HG03039 (cell line): ENCODE measurements at regions not wholly inside any gene's neighbourhood (a gene's known extent, or its start where the extent isn't known, plus 50 kb on each side); places are given as distances from the start of the nearest gene placed in this dataset.

Source experiments
- ATAC-seq: cut with Tn5 transposase; IDR thresholded peaks from one replicate; pipeline ENCODE4 v1.9.1; 2021; ENCODE audit warnings: mild to moderate bottlenecking, moderate library complexity; ENCODE audit not compliant: unreplicated experiment

DNA sequence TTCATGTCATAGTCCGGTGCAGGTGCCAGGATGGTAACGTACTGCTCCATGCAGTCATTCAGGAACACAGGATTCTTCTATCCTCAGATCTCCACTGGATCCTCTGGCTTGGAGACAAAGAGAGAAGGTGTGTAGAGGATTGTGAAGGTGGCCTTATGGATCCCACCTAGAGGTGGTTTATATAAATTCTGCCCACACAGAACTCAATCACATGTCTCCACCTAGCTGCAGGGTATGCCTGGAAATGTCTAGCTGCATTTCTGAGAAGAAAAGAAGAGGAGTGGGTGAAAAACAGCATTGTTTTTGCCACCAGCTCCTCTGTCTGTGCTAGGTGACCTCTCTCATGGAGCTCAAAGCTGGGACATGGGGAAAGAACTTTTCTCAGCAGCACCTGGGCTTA, 478.7 kb downstream of the PDCD6IP start:
- ATAC-seq, result no peak

DNA sequence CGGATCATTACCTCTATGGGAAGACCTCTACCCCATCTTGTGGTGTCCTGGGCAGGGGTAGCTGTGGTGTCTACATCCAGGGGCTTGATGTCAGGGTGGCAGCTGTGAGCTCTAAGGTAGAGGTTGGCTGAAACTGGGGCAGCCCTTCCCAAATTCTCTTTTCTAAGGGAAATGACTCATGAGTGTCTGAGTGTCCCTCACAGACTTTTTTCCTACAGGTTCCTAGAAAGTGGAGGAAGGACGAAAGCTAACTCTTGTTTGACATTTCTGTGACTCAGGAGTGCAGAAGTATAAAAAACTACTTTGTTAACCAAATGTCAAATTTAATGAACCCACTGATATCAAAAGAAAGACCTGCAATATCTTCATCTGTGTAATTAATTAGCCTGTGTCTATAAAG, 481.5 kb downstream of the PDCD6IP start:
- ATAC-seq, result no peak

DNA sequence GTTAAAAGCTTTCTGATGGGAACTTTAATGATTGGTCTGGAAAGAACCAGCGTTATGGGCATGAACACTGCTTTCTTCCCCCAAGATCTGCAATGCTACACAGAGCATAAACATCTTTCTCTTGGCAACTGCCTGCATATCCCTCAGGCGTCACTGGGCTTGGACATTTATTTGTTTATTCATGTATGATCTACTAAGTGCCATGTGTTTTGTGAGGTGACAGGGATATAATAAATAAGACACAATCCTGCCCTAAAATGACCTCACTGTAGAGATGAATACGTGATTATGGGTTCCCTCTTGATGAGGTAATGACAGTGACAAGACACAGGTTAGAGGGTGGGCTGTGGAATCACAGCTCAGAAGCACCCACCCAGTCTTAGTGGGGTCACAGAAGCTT, 485.3 kb downstream of the PDCD6IP start:
- ATAC-seq, result no peak

DNA sequence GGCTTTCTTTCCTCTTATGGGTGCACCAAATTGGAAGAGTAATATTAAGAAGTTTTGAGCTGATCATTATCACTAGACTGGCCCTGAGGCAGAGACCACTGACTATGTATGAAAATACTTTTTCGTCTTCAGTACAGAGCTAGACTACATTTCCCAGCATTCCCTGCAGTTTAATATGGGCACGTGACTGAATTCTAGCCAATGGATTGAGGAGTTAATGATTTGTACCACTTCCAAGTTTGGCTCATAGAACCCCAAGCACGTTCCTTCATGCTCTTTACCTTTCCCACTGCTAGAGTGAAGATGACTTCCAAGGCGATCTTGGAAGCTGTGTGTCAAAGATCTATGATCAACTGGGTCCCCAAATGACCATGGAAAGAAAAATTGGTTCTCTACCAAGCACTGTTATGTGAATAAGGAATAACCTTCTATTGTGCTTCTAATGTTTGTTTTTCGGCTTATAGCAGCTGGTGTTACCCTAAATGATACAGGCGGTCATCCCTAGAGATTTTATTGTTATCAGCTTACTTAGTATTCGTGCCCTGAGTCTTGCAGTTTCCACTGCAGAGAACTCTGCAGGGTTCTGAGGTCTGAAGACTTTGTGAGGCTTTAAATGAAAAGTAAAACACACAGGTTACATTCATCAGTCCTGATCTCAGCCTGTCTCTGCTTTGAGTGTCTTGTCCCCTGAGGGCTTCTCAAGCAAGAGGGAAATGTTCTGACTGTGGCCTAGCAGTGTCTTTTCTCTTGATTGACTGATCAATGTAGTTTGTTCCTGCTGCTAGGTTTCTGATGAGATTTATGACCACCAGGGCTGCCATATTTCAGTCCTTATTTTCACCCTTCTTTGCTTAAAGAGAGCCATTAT, 486.8 kb downstream of the PDCD6IP start:
- no peak for ATAC-seq

DNA sequence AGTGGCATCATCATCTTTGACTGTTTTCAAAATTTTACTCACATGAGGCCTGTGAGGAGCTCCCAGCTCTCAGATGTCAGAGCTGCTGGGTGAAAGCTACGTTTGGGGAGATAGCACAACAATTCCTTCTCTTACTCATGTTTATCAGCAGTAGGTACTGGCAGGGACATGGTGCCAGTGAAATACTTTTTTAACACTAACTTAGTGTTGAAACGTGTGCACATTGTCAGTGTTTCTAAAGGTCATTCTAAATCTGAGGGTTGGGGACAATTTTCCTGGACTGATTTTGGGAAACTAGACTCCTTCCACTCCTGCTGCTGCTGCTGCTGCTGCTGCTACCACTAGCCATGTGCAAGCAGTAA, 487.4 kb downstream of the PDCD6IP start:
- ATAC-seq, result no peak

DNA sequence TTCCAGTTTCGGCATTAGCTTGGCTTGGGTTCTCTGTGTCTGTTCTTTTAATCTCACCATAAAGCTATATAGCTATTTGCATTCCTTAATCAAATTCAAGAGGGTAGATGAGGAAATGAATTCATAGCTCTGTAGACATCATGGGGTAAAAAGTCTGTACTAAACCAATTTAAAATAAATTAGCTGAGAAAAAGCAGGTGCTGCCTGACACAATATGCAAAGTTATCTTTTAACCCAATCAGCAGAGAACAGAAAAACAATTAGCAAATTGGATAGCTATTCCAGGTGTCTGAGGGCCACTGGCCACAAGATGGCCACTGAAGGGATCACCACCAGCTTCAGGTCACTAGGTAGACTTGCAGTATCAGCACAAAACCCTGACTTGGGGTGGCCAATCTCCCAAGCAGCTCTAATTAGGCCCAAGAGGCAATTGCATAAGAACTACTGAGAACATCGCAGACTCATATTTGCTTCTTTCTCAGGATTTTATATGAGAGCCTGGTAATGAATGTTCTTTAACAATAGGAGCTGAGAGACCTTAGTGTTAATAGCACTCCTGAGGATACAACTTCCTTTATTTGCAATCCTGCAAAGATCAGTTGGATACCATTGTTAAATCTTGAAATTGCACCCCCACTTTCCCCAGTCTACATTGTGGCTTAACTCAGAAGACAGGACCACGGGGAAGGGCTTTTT, 494.3 kb downstream of the PDCD6IP start:
- ATAC-seq, result no peak

DNA sequence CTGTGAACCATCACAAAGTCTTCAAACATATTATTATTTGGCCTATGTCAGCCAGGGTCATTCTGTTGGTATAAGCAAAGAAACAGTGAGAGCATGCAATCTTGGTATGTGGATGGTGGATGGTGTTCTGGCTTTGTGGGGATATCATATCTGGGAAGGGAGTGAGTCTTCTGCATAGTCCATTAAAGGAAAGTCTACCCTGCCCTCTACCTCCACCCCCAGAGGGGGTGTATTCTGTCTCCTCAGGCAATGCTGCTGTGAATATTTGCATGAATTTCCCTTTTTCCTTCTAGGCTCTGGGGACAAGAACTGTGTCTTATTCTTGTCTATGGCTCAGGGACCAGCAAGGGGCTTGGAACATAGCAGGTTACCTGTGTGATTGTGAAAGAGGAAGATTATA, 495.8 kb downstream of the PDCD6IP start:
- no peak for ATAC-seq

DNA sequence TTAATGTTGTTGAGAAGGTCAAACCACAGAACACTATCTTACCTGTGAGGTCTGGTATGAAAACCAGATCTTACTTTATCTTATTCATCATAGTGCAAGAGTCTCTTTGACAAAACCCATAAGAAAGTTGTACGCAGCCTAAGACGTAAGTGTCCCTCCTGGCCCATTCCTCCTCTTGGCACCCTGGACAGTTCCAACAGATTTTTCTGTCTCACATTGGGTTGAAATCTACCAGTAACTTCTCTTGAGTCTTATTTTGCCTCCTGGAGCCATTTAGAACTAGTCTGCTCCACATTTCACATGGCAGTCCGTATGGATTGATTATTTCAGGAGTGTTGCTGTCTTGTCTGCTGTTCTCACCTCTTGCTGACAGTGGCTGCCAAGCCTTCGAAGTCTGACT, 498.4 kb downstream of the PDCD6IP start:
- ATAC-seq, result no peak

DNA sequence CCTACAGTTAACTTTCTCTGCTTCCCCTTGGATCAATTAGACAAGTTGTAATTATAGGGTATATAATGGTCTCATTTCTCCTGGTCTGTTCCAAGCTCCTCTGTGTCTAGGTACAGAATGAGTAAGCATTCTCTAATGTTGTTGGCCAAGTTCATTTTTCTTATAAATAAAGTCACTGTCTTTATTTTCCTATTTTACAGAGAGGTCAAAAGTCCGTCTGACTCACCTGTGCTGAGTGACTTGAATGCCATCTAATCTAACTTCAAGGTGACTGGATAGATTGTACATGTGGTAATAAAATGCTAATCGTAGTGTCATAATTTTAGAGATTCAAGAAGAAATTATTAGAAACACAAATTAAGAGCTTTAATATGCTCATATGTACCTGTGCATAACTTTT, 500.2 kb downstream of the PDCD6IP start:
- ATAC-seq, result no peak

DNA sequence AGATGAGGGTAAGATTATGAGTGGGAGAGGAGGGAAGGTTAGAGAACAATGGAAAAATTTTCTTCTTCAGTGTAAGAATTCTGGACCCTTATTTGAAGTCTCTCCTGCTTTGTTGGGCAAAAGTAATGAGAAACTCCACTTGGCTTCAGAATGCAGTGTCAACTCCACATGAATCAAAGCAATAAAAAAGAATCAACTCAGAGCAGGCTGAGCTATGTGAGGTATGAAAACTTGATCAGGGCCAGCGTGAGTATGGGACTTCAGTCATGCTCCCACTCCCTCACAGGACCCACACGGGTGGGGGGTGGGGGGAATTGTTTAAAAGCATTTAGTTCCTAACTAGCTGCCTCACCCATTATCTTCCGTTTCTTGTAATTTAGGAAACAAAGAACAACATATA, 502.2 kb downstream of the PDCD6IP start:
- ATAC-seq, result no peak

DNA sequence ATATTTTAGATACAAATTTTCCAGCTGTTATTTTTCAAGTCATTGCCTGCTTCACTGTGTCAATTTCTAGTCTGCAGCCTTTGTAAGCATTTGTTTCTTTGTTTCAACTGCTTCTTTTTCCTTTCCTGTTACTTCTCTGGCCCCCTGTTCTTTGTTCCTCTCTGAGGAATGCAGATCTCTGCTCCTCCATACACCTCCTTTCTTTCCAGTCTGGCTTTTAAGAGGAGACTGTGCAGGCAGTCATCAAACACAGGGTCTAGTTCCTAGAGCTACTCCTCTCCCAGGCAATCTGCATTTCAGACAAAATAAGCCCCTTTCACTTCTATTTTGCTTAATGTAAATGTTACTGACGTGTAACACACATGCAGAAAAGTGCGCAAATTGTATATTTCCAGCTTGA, 502.9 kb downstream of the PDCD6IP start:
- no peak for ATAC-seq

DNA sequence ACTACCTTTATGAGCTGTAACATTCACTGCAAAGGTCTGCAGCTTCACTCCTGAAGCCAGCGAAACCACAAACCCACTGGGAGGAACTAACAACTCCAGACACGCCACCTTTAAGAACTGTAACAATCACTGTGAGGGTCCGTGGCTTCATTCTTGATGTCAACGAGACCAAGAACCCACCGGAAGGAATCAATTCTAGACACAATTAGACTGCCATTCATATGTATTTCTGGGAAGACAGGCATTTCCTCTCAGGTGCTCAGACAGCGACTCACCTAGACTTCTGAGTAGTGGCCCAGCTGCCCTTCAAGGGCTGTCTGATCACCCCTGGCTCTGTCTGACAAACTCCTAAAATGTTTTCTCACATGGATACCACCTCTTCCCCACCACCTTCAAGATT, 506.8 kb downstream of the PDCD6IP start:
- no peak for ATAC-seq

DNA sequence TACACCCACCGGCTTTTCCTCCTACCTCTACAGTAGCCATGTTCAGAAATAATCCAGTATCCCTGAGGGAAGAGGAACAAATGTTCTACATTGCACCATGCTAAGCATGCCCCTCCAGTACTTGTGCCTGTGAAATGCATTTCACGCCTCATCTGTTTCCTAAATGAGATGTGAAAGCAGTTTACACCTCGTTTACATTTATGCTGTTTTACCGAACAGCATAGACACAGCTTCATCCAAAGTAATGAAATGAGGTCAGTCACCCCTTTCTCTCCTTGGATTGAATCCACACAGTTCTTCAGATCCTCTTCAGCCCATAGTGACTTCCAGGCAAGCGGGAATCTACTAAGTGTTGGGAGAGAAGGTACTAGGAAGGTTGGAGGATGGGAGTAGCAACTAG, 514.3 kb downstream of the PDCD6IP start:
- no peak for ATAC-seq

DNA sequence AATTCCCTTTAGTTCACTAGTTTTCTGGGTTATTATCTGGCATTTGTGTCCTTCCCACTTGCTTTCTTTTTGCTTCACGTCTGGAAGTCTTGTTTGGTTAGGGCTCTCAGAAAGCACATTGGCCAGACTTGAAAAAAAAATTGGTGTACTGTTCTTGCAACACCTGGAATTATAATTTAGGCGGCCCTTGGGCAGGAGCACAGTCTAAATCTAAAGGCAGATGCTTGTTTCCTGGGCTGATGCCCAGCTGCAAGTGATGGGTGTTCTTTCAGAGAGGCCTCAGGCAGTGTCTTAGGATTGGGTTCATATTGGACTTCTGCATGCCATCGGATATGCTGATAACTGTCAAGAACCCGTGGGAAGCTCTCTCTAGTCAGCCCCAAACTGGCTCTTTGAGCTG, 521.5 kb downstream of the PDCD6IP start:
- ATAC-seq, result no peak

DNA sequence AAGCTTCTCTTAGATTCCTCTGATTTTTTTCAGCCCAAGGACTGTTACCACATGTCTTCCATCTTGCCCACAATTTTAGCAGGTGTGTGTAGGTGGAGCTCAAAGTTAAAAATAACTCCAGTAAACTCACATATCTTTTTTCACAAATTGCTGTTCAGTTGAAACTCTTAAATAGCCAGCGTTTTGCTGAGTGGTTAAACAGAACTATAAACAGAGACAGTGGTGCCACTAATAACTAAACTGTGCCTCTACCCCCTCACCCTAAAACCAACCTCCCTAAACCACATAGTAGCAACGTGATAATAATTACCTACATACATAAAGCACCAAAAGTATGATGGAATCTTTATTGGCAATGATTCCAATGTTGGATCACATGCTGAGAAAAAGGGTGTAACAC, 525.1 kb downstream of the PDCD6IP start:
- no peak for ATAC-seq

DNA sequence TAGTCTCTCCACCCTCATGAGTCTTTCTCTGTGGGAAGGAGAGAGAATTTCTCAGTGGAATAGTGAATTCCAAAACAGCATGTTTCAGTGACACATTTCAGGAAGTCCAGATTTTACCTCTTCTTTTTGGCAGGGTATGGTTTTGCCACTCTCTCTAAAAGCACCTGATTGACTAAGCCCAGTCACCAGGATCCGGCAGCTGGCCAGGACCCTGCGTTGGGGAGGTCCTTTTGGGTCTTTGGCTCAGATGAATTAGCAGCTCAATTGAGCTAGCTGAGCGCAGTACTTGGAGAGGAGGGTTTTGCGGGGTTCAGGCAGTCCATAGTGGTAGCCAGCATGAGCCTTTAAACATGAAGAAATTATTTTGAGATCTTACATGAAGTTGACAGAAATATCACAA, 548.2 kb downstream of the PDCD6IP start:
- ATAC-seq, result no peak

DNA sequence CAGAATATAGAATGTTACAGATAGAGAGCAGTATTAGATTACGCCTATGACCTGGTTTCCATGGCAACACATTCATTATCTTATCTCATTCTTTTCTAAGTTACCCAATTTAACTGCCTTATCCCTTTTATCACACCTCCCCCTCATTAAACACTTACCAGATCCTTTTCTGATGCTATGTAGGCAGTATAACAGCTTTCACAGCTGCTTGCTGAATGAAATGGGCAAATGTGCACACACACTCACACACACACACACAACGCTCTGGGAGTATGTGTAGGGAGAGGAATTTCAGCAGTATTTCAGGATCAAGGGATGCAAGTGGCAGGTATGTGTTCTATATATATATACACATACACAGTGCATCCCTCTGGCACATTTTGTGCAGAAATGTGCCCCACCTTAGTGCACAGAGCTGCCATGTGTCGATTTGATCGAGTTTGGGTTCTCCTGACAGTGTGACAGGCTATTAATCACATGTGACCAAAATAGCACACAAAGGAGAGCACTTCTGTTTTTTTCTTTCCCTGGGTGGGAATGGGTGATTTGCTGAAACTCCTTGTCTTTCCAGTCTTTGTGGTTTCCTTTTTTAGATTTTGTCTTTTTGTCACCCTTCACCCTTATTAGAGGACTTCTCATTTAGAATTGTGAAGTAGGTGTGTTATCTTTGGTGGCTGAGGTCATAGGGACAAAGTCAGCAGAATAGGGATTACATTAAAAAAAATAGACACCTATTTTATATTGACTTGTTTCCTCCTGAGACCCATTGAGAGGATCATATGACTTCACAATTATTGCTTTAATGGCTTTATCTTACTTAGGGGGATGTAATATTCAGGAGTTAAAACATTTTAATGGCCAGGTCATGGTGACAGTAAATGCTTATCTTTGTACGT, 553.7 kb downstream of the PDCD6IP start:
- no peak for ATAC-seq

DNA sequence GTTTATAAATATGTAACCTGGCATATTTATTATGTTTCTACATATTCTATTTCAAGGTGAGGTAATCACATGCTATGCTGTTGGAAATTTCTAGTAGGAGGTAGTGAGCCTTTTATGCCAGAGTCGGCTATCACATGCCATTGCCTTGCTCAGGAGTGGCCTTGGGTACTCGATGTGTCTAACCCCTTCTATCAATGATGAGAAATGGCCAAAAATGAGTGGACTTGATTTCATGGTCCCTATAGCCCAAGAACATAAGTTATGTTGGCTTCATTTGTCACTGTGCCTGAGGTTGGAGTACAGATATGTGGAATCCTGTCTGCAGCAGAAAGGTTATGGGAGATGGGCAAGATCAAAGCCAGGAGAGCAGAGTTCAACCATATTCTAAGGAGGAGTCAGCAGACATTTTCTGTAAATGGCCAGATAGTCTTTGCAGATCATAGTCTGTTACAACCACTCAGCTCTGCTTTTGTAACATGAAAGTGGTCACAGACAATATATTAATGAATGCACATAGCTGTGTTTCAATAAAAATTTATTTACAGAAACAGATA, 554.4 kb downstream of the PDCD6IP start:
- ATAC-seq, result no peak

DNA sequence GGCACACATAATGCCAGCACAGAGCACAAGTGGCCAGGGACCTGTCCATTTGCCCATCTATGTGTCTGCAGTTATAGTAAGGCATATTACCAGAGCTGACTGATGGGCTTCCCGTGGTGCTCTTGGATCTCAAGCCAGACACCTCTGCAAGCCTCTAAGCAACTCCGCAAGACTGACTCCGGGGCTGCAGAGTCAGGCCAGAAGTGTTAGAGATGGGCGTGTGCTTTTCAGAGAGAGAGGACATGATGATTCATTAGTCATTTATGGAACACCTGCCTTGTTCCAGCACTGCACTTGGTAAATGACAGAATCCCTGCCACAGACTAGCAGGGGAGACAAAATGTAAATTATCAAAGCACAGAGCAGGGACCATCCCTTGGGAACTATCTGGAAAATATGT, 559.0 kb downstream of the PDCD6IP start:
- no peak for ATAC-seq

DNA sequence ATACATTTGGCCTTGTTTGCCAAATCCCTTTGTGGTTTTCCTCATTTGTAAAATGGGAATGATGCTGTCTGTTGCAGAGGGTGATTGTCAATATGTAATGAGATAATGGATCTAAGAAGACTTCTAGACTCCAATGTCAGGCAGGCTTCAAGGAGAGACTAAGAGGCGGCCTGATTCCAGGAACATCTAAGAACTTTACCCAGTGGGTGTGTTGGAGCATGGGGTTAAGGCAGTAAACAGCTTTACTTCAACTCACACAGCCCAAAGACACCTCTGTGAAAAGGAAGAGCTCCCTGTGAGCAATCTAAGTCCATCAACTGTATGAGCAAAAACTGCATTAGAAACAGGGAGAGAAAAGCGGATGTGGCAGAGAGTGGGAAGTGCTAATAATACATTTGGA, 560.6 kb downstream of the PDCD6IP start:
- ATAC-seq, result no peak

DNA sequence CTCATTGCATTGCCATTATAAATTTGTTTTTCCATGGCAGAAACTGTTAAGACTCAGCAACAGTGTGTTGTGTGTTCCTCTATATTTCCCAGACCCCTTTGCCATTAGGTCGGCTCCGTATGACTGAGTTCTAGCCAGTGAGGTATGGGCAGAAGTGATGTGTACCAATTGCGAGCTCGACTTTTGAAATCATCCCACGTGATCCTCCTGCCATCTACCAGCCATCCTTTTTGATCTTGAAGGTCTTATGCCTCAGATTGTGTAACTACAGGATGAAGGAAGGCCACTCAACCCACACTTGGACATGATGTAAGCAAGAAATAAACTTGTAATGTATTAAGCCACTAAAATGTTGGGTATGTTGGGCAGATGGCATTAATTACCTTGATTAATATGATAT, 562.3 kb downstream of the PDCD6IP start:
- no peak for ATAC-seq
